CD4-positive, alpha-beta T cell (primary cell): ENCODE measurements at regions not wholly inside any gene's neighbourhood (a gene's known extent, or its start where the extent isn't known, plus 50 kb on each side); places are given as distances from the start of the nearest gene placed in this dataset.

Experiments used
- ATAC-seq: fragments of 200-7000 bp; cut with Tn5 transposase; one replicate; pipeline ENCODE4 v1.10.0; 2022; ENCODE audit warnings: mild to moderate bottlenecking; ENCODE audit not compliant: poor library complexity
- CTCF ChIA-PET: fragments of 350-600 bp; sonication (Branson Sonifier 250); formaldehyde crosslinking; loops from one replicate; lab custom pipeline; 2021; ENCODE audit warnings: antibody characterized with exemption, inconsistent platforms; lab: Charles Lee
- POLR2A ChIA-PET: fragments of 350-600 bp; sonication (Branson Sonifier 250); formaldehyde crosslinking; loops from one replicate; lab custom pipeline; 2021; ENCODE audit warnings: antibody characterized with exemption, inconsistent platforms; lab: Charles Lee
- DNase-seq, 14 experiments: peaks; one replicate each; pipeline ENCODE4 v3.0.0-alpha.2; 2013 to 2020; ENCODE audit warnings: mixed read lengths in 2 of 14
- H3K27ac ChIP-seq, 2 donors: one replicate each; pipeline versions ENCODE4 v1.5.1 to v1.7.0; 2013; ENCODE audit warnings: low read length in 2 of 2, low read depth in 1 of 2, mild to moderate bottlenecking in 1 of 2
- H3K27me3 ChIP-seq, 2 experiments: 1 replicate in 1 of 2; 2 replicates in 1 of 2; pipeline versions ENCODE4 v1.6.1 to v1.7.0; 2013; ENCODE audit warnings: low read length in 2 of 2, control low read depth in 1 of 2, mild to moderate bottlenecking in 1 of 2, moderate library complexity in 1 of 2; ENCODE audit not compliant: insufficient read depth in 2 of 2, control insufficient read depth in 1 of 2
- H3K36me3 ChIP-seq: one replicate; pipeline ENCODE4 v1.6.1; 2013; ENCODE audit warnings: low read length, control low read depth; ENCODE audit not compliant: insufficient read depth
- H3K4me1 ChIP-seq: one replicate; pipeline ENCODE4 v1.6.1; 2013; ENCODE audit warnings: low read length, control low read depth; ENCODE audit not compliant: insufficient read depth
- H3K4me3 ChIP-seq: one replicate; pipeline ENCODE4 v1.5.1; 2013; ENCODE audit warnings: mild to moderate bottlenecking, low read length, moderate library complexity
- H3K9me3 ChIP-seq, 2 experiments: 1 replicate in 1 of 2; 2 replicates in 1 of 2; pipeline versions ENCODE4 v1.6.1 to v1.7.0; 2013; ENCODE audit warnings: low read length in 2 of 2, mild to moderate bottlenecking in 2 of 2, control low read depth in 1 of 2, moderate library complexity in 1 of 2; ENCODE audit not compliant: control insufficient read depth in 1 of 2, insufficient read depth in 1 of 2
- H3K27ac Mint-ChIP-seq: one replicate; pipeline ENCODE4 v1.8.0; 2020; ENCODE audit warnings: mixed read lengths
- H3K27me3 Mint-ChIP-seq: one replicate; pipeline ENCODE4 v1.8.0; 2021; ENCODE audit warnings: mixed read lengths
- H3K36me3 Mint-ChIP-seq: one replicate; pipeline ENCODE4 v1.8.0; 2021; ENCODE audit warnings: low read depth, mixed read lengths
- H3K4me1 Mint-ChIP-seq: one replicate; pipeline ENCODE4 v1.8.0; 2021; ENCODE audit warnings: low read depth, mixed read lengths
- H3K4me3 Mint-ChIP-seq: one replicate; pipeline ENCODE4 v1.8.0; 2020; ENCODE audit warnings: mild to moderate bottlenecking, mixed read lengths
- H3K9me3 Mint-ChIP-seq: one replicate; pipeline ENCODE4 v1.8.0; 2020; ENCODE audit warnings: mixed read lengths
- CTCF ChIP-seq: fragments of 200-600 bp; IDR thresholded peaks from one replicate; pipeline ENCODE4 v1.8.0; 2022; ENCODE audit warnings: antibody characterized with exemption, mild to moderate bottlenecking
- intact Hi-C, 2 experiments: fragments of 100-400 bp; cut with DNase I in 1 of 2; cut with micrococcal nuclease in 1 of 2; formaldehyde crosslinking; loops; one replicate each; pipeline versions ENCODE4 v1.15.1 to v1.9.0; 2023 to 2025; cut with DNase I, micrococcal nuclease

GRCh38 chr6:47145212-47145611 lies 103.1 kb upstream of the ADGRF1 start:
- Mint-ChIP-seq H3K4me3 (no peak overlapping the region), H3K27ac (no peak overlapping the region), H3K36me3 (no peaks in the 10 kb centered on the region), H3K4me1 (no peaks in the 10 kb centered on the region), H3K9me3 (no peaks in the 10 kb centered on the region), H3K27me3 (peaks cover 14% of the 10 kb centered on the region)
- Histone ChIP-seq H3K27me3 (no peaks in the 10 kb centered on the region), H3K4me1 (no peaks in the 10 kb centered on the region), H3K36me3 (no peaks in the 10 kb centered on the region), H3K9me3 (no peaks in the 10 kb centered on the region), H3K27ac (no peak overlapping the region), H3K4me3 (no peak overlapping the region)
- DNase-seq (no peak), ATAC-seq (no peak)
- TF ChIP-seq CTCF: no peak
- CTCF ChIA-PET: no interaction called here
- POLR2A ChIA-PET: no interaction called here
- intact Hi-C loops: no loop called here

GRCh38 chr6:47144306-47144705 lies 102.2 kb upstream of the ADGRF1 start:
- H3K9me3 Mint-ChIP-seq: no peaks in the 10 kb centered on the region

GRCh38 chr6:47141963-47142362 lies 99.8 kb upstream of the ADGRF1 start:
- no peaks in the 10 kb centered on the region for H3K9me3 ChIP-seq
- Mint-ChIP-seq H3K9me3 (no peaks in the 10 kb centered on the region), H3K4me1 (no peaks in the 10 kb centered on the region), H3K27ac (no peak overlapping the region), H3K27me3 (peaks cover 3% of the 10 kb centered on the region), H3K4me3 (no peak overlapping the region), H3K36me3 (no peaks in the 10 kb centered on the region)
- no peak for TF ChIP-seq CTCF
- intact Hi-C loops: no loop called here
- H3K4me1 ChIP-seq: no peaks in the 10 kb centered on the region
- POLR2A ChIA-PET: no interaction called here
- H3K27ac ChIP-seq: no peak overlapping the region
- CTCF ChIA-PET: no interaction called here
- DNase-seq: no peak
- no peak overlapping the region for H3K4me3 ChIP-seq
- ATAC-seq: no peak
- H3K27me3 ChIP-seq: no peaks in the 10 kb centered on the region
- H3K36me3 ChIP-seq: no peaks in the 10 kb centered on the region

More at GRCh38 chr6:47144306-47144705, 102.2 kb upstream of the ADGRF1 start:
- no peak overlapping the region for H3K27ac Mint-ChIP-seq
- no peaks in the 10 kb centered on the region for H3K36me3 Mint-ChIP-seq
- intact Hi-C loops: no loop called here
- TF ChIP-seq CTCF: no peak
- no peaks in the 10 kb centered on the region for H3K27me3 ChIP-seq
- H3K36me3 ChIP-seq: no peaks in the 10 kb centered on the region
- peaks cover 9% of the 10 kb centered on the region for H3K27me3 Mint-ChIP-seq
- POLR2A ChIA-PET: no interaction called here
- H3K4me3 ChIP-seq: no peak overlapping the region
- H3K27ac ChIP-seq: no peak overlapping the region
- no peaks in the 10 kb centered on the region for H3K4me1 Mint-ChIP-seq
- ATAC-seq (no peak), DNase-seq (no peak)
- CTCF ChIA-PET: no interaction called here
- H3K4me3 Mint-ChIP-seq: no peak overlapping the region
- H3K9me3 ChIP-seq: no peaks in the 10 kb centered on the region
- H3K4me1 ChIP-seq: no peaks in the 10 kb centered on the region
